ENCODE measurements at regions not wholly inside any gene's neighbourhood (a gene's known extent, or its start where the extent isn't known, plus 50 kb on each side); places are given as distances from the start of the nearest gene placed in this dataset.

DNA sequence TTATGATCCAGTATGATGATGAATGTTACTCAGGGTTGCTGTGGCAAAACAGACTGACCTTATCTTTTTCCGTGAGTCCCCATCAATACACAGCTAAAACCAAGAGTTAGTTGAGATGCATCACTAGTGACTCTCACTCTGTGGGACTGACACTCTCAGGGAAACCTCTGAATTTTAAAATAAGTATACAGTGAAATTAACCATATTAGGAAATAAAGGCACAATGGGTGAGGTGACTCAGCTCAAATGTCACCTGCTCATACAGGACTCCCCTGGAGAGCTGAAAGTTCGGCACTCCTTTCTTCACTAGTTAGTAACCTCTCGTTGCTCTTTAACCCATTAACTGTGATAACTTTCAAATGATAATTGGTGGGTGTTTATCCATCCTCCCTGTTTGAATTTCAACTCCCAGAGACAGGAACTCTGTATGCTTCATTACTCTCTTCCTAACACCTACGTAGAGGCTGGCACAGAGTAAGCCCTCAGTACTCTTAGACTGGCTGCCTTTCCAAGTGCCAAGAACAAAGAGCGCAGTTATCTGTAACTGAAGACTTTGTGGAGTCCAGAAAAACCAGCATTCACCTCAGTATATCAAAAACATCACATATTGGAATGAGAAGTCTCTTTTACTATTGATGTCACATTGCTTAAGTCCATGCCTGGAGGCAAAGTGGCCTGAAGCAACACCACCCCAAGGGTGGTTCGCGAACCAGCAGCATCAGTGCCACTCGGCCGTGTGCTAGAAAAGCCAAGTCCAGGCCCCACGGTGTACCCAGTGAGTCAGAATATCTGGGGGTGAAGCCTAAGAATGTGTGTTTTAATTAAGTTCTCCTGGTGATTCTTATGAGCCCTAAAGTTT is 91.1 kb downstream of the NIBAN1 start:
- Mint-ChIP-seq H3K4me1 (ENCODE audit: insufficient read depth, unreplicated experiment) (no peaks in the 10 kb centered on the region), H3K27ac (ENCODE audit: low read depth, unreplicated experiment) (no peak overlapping the region), H3K4me3 (ENCODE audit: unreplicated experiment) (no peak overlapping the region), H3K9me3 (ENCODE audit: unreplicated experiment) (no peaks in the 10 kb centered on the region), H3K27me3 (ENCODE audit: insufficient read depth, unreplicated experiment) (peaks cover 99% of the 10 kb centered on the region), H3K36me3 (ENCODE audit: insufficient read depth, unreplicated experiment) (no peaks in the 10 kb centered on the region)
- CTCF ChIA-PET = interaction anchor here (0.6 to 0.8 kb wide), 3 partner anchors 45 to 811 kb away, joined by 3 to 4 read pairs (median 3); no protein-coding TSS in a partner anchor
- no peak for DNase-seq (ENCODE audit: unreplicated experiment)
- TF ChIP-seq, protein P1, sequence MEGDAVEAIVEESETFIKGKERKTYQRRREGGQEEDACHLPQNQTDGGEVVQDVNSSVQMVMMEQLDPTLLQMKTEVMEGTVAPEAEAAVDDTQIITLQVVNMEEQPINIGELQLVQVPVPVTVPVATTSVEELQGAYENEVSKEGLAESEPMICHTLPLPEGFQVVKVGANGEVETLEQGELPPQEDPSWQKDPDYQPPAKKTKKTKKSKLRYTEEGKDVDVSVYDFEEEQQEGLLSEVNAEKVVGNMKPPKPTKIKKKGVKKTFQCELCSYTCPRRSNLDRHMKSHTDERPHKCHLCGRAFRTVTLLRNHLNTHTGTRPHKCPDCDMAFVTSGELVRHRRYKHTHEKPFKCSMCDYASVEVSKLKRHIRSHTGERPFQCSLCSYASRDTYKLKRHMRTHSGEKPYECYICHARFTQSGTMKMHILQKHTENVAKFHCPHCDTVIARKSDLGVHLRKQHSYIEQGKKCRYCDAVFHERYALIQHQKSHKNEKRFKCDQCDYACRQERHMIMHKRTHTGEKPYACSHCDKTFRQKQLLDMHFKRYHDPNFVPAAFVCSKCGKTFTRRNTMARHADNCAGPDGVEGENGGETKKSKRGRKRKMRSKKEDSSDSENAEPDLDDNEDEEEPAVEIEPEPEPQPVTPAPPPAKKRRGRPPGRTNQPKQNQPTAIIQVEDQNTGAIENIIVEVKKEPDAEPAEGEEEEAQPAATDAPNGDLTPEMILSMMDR (IDR thresholded peaks at IDR 0.05; ENCODE audit: unreplicated experiment) = no peak
- no TSS peak for BruUV-seq (replicated peaks)
- intact Hi-C loops (cut with micrococcal nuclease) = no loop called here
- POLR2A ChIA-PET = interaction anchor here (0.6 kb wide), 1 partner anchor 61 kb away, joined by 3 read pairs; no protein-coding TSS in a partner anchor

DNA sequence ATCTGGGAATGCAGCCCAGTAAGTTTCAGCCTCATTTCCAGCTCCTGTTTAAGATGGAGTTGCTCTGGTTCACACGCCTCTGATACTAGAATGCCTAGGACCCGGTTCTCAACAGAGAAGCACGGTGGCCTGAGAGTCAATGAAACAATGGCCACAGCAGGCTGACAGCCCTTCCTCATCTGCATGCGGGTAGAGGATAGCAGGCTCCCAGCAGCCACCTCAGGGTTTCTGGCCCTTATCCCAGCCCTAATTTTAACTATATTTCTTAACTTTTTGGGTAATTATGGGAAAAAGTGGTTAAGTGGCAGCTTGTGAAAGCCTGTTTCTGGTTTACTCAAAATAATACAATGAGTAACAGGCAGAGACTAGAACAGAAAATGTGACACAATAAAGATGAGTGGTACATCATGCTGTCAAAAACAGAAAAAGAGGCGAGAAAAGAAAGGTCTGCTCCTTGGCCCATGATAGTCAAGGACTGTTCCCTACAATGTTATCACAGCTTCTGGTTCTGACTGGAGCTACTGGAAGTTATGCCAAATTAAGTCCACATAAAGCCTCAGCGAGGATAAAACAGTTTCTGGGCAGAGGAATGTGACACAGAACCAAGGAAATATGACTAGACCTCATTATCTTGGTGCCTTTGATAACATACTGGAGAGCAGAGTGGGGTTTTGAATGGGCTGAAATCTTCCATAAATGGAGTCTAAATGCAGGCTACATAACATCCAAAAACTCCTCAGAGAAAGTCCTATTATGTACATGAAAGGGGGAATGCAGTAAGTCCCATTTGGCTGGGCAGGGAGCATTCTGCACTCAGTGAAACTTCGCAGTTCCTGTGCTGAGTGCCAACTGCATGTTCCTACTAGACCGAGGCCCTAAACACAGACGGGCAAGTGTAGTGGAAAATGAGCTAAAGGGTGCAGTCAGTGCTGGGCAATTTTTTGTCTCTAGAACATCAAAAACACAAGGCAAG is 92.1 kb downstream of the NIBAN1 start:
- TF ChIP-seq, protein P1 (IDR thresholded peaks at IDR 0.05; ENCODE audit: unreplicated experiment) = no peak
- H3K27me3 Mint-ChIP-seq (ENCODE audit: insufficient read depth, unreplicated experiment) = peaks cover 100% of the 10 kb centered on the region
- intact Hi-C loops (cut with micrococcal nuclease) = no loop called here
- ChIA-PET CTCF (interaction anchor here (0.6 to 1.2 kb wide), 3 partner anchors 44 to 694 kb away, joined by 3 read pairs; no protein-coding TSS in a partner anchor), POLR2A (interaction anchor here (0.6 to 1.0 kb wide), 2 partner anchors 12 to 62 kb away, joined by 3 read pairs; no protein-coding TSS in a partner anchor)
- no peaks in the 10 kb centered on the region for H3K4me1 Mint-ChIP-seq (ENCODE audit: insufficient read depth, unreplicated experiment)
- no peak overlapping the region for H3K4me3 Mint-ChIP-seq (ENCODE audit: unreplicated experiment)
- no peak overlapping the region for H3K27ac Mint-ChIP-seq (ENCODE audit: low read depth, unreplicated experiment)
- no peaks in the 10 kb centered on the region for H3K36me3 Mint-ChIP-seq (ENCODE audit: insufficient read depth, unreplicated experiment)
- no TSS peak for BruUV-seq (replicated peaks)
- no peak for DNase-seq (ENCODE audit: unreplicated experiment)
- H3K9me3 Mint-ChIP-seq (ENCODE audit: unreplicated experiment) = no peaks in the 10 kb centered on the region

DNA sequence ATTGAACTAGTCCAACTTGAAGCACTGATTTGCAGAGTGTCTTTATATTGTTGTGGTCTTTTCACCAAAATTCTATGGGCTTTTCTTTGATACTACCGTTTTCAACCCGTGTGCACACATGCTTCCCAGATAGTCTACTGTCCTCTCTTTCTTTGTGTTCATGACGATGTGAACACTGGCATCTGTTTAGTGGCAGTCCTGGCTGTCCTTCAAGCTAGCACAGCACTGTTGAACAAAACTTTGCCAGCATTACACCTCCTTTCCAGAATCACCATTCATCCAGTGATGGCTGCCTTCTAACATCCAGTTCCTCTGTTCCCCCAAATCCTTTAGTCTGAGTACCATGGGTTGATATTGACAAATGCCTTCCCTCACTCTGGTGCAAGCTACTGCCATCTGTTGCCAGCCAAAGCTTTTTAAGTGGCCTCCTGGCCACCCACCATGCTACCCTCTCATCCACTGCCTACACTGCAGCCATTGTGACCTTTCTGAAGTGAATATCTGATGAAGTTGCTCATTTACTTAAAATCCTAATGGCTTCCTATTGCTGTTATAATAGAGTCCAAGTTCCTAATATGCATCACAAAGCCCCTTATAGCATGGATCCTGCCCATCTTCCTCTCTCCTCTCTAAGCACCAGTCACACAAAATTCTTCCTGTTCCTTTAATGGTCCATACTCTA is 94.3 kb downstream of the NIBAN1 start:
- Mint-ChIP-seq H3K4me3 (ENCODE audit: unreplicated experiment) (no peak overlapping the region), H3K36me3 (ENCODE audit: insufficient read depth, unreplicated experiment) (no peaks in the 10 kb centered on the region), H3K27me3 (ENCODE audit: insufficient read depth, unreplicated experiment) (peaks cover 100% of the 10 kb centered on the region), H3K9me3 (ENCODE audit: unreplicated experiment) (no peaks in the 10 kb centered on the region), H3K4me1 (ENCODE audit: insufficient read depth, unreplicated experiment) (no peaks in the 10 kb centered on the region), H3K27ac (ENCODE audit: low read depth, unreplicated experiment) (no peak overlapping the region)
- intact Hi-C loops (cut with micrococcal nuclease) = no loop called here
- DNase-seq (ENCODE audit: unreplicated experiment) = no peak
- TF ChIP-seq, protein P1 (IDR thresholded peaks at IDR 0.05; ENCODE audit: unreplicated experiment) = no peak
- ChIA-PET CTCF (interaction anchor here (0.5 to 0.6 kb wide), 3 partner anchors 19 to 1185 kb away, joined by 3 read pairs; no protein-coding TSS in a partner anchor), POLR2A (interaction anchor here (0.6 to 1.4 kb wide), 3 partner anchors 13 to 589 kb away, joined by 3 to 5 read pairs (median 3); no protein-coding TSS in a partner anchor)
- BruUV-seq (replicated peaks) = no TSS peak
